CD14-positive monocyte (primary cell): ENCODE measurements at regions not wholly inside any gene's neighbourhood (a gene's known extent, or its start where the extent isn't known, plus 50 kb on each side); places are given as distances from the start of the nearest gene placed in this dataset.

ENCODE experiments used
- DNase-seq, 3 donors: peaks; one replicate each; pipeline ENCODE4 v3.0.0-alpha.2; 2011 to 2022
- H2AFZ ChIP-seq: 2 replicates; pipeline ENCODE4 v1.6.0; 2012; ENCODE audit warnings: mild to moderate bottlenecking, low read depth, low read length, inconsistent platforms; ENCODE audit not compliant: insufficient read depth, poor library complexity, severe bottlenecking
- H3K27ac ChIP-seq, 2 donors: 1 replicate in 1 of 2; 2 replicates in 1 of 2; pipeline ENCODE4 v1.5.1; 2012 to 2013; ENCODE audit warnings: low read length in 2 of 2, control low read depth in 1 of 2, inconsistent platforms in 1 of 2, low read depth in 1 of 2, mild to moderate bottlenecking in 1 of 2
- H3K27me3 ChIP-seq, 2 donors: one replicate each; pipeline versions ENCODE4 v1.6.0 to v1.6.1; 2011 to 2013; ENCODE audit warnings: low read length in 2 of 2; ENCODE audit not compliant: control insufficient read depth in 2 of 2, insufficient read depth in 2 of 2
- H3K36me3 ChIP-seq, 2 donors: replicated peaks in 1 of 2; 1 replicate in 1 of 2; 2 replicates in 1 of 2; pipeline versions ENCODE4 v1.5.1 to v1.6.1; 2012 to 2013; ENCODE audit warnings: low read length in 2 of 2, control low read depth in 1 of 2, inconsistent platforms in 1 of 2, mild to moderate bottlenecking in 1 of 2; ENCODE audit not compliant: insufficient read depth in 2 of 2, control insufficient read depth in 1 of 2
- H3K4me1 ChIP-seq, 2 donors: 1 replicate in 1 of 2; 2 replicates in 1 of 2; pipeline versions ENCODE4 v1.5.1 to v1.6.1; 2012 to 2013; ENCODE audit warnings: low read length in 2 of 2, control low read depth in 1 of 2, inconsistent platforms in 1 of 2, mild to moderate bottlenecking in 1 of 2, moderate library complexity in 1 of 2; ENCODE audit not compliant: insufficient read depth in 2 of 2, control insufficient read depth in 1 of 2
- H3K4me2 ChIP-seq: replicated peaks from 2 replicates; pipeline ENCODE3; 2012; ENCODE audit warnings: low read length, moderate library complexity, mild to moderate bottlenecking; ENCODE audit not compliant: poor library complexity, severe bottlenecking; ENCODE audit errors: extremely low read depth
- H3K4me3 ChIP-seq, 3 experiments: fragments of 200-600 bp in 1 of 3; sonication (generic) in 1 of 3; replicated peaks in 1 of 3; 1 replicate in 2 of 3; 2 replicates in 1 of 3; pipeline ENCODE4 v1.5.1; 2011 to 2013; ENCODE audit warnings: low read length in 3 of 3, mild to moderate bottlenecking in 3 of 3, control low read depth in 2 of 3, low read depth in 2 of 3, inconsistent platforms in 1 of 3, moderate library complexity in 1 of 3
- H3K79me2 ChIP-seq: 2 replicates; pipeline ENCODE4 v1.6.0; 2012; ENCODE audit warnings: mild to moderate bottlenecking, control low read depth, inconsistent platforms, low read length, moderate library complexity; ENCODE audit not compliant: insufficient read depth
- H3K9ac ChIP-seq: 2 replicates; pipeline ENCODE4 v1.6.0; 2017; ENCODE audit warnings: low read length, mild to moderate bottlenecking; ENCODE audit not compliant: insufficient read depth, poor library complexity, severe bottlenecking
- H3K9me3 ChIP-seq, 2 donors: replicated peaks in 1 of 2; 1 replicate in 1 of 2; 2 replicates in 1 of 2; pipeline versions ENCODE4 v1.5.1 to v1.6.1; 2012 to 2013; ENCODE audit warnings: low read length in 2 of 2, control low read depth in 1 of 2; ENCODE audit not compliant: control insufficient read depth in 1 of 2, insufficient read depth in 1 of 2
- H4K20me1 ChIP-seq: 2 replicates; pipeline ENCODE4 v1.6.0; 2012; ENCODE audit warnings: mild to moderate bottlenecking, low read length, control low read depth, moderate library complexity; ENCODE audit not compliant: insufficient read depth
- H3K27ac Mint-ChIP-seq, 7 donors: one replicate each; pipeline ENCODE4 v1.8.0; 2020; ENCODE audit warnings: mild to moderate bottlenecking in 7 of 7, mixed read lengths in 7 of 7, moderate library complexity in 6 of 7, inconsistent platforms in 2 of 7
- H3K27me3 Mint-ChIP-seq, 3 donors: one replicate each; pipeline ENCODE4 v1.8.0; 2021 to 2022; ENCODE audit warnings: low read depth in 3 of 3, mild to moderate bottlenecking in 3 of 3, mixed read lengths in 3 of 3, moderate library complexity in 3 of 3, inconsistent platforms in 1 of 3
- H3K36me3 Mint-ChIP-seq, 2 donors: one replicate each; pipeline ENCODE4 v1.8.0; 2020; ENCODE audit warnings: mixed read lengths in 2 of 2, inconsistent platforms in 1 of 2, mild to moderate bottlenecking in 1 of 2
- H3K4me1 Mint-ChIP-seq: one replicate; pipeline ENCODE4 v1.8.0; 2020; ENCODE audit warnings: mild to moderate bottlenecking, mixed read lengths
- H3K4me3 Mint-ChIP-seq, 2 donors: one replicate each; pipeline ENCODE4 v1.8.0; 2020; ENCODE audit warnings: mild to moderate bottlenecking in 2 of 2, mixed read lengths in 2 of 2, moderate library complexity in 1 of 2
- H3K9me3 Mint-ChIP-seq, 7 donors: one replicate each; pipeline ENCODE4 v1.8.0; 2020 to 2022; ENCODE audit warnings: mixed read lengths in 7 of 7, mild to moderate bottlenecking in 6 of 7, moderate library complexity in 6 of 7, inconsistent platforms in 2 of 7
- CTCF ChIP-seq: fragments of 200-600 bp; IDR thresholded peaks from one replicate; pipeline ENCODE4 v1.8.0; 2022; ENCODE audit warnings: antibody characterized with exemption, mild to moderate bottlenecking
- WGBS: methylation state at CpG from one replicate; pipeline ENCODE4 v1.1.5; 2013; ENCODE audit warnings: missing lambda C conversion rate; ENCODE audit not compliant: insufficient coverage; 5-methylcytosine and 5-hydroxymethylcytosine counted together
- intact Hi-C, 2 donors: fragments of 100-400 bp; cut with micrococcal nuclease; formaldehyde crosslinking; loops; one replicate each; pipeline versions ENCODE4 v1.15.0 to v1.15.1; 2023

GRCh38 chr10:3980660-3981059 is 195.7 kb upstream of the KLF6 start:
- intact Hi-C loops: no loop called here
- Histone ChIP-seq H3K4me3 (peak overlapping the region in 1 of 3 experiments; percentile 24), H3K4me1 (peaks cover 20 to 29% of the 10 kb centered on the region in 2 donors), H2AFZ (peak overlapping the region; percentile 6), H3K4me2 (peak overlapping the region; percentile 47), H3K9me3 (peaks cover 0 to 5% of the 10 kb centered on the region in 2 donors), H3K27me3 (no peaks in the 10 kb centered on the region), H4K20me1 (no peaks in the 10 kb centered on the region), H3K9ac (no peak overlapping the region), H3K79me2 (no peaks in the 10 kb centered on the region), H3K36me3 (no peaks in the 10 kb centered on the region), H3K27ac (peak overlapping the region in 1 of 2 donors; percentile 54)
- Mint-ChIP-seq H3K4me3 (no peak overlapping the region), H3K36me3 (no peaks in the 10 kb centered on the region), H3K27ac (peak overlapping the region in 5 of 7 donors; percentile 5 to 54 (median 26)), H3K9me3 (peaks cover 0 to 7% (median 2%) of the 10 kb centered on the region in 7 donors), H3K27me3 (peaks cover 0 to 2% (median 0%) of the 10 kb centered on the region in 3 donors), H3K4me1 (peaks cover 32% of the 10 kb centered on the region)
- no CpG with 5 or more reads among the region's 1 CpG for WGBS
- peak in 1 of 3 donors; percentile 26 for DNase-seq
- TF ChIP-seq CTCF: no peak

- Mint-ChIP-seq H3K27me3 (peaks cover 0 to 2% (median 0%) of the 10 kb centered on the region in 3 donors), H3K9me3 (peaks cover 0 to 7% (median 3%) of the 10 kb centered on the region in 7 donors), H3K27ac (peak overlapping the region in 2 of 7 donors; percentile 16 to 54), H3K36me3 (no peaks in the 10 kb centered on the region), H3K4me3 (no peak overlapping the region), H3K4me1 (peaks cover 32% of the 10 kb centered on the region)
- WGBS: no CpG with 5 or more reads among the region's 4 CpGs
- Histone ChIP-seq H2AFZ (peak overlapping the region; percentile 50), H3K9me3 (peaks cover 0 to 8% of the 10 kb centered on the region in 2 donors), H3K79me2 (no peaks in the 10 kb centered on the region), H4K20me1 (no peaks in the 10 kb centered on the region), H3K27me3 (no peaks in the 10 kb centered on the region), H3K4me2 (peak overlapping the region; percentile 47), H3K27ac (peak overlapping the region in 1 of 2 donors; percentile 54), H3K36me3 (no peaks in the 10 kb centered on the region), H3K4me1 (peaks cover 20 to 29% of the 10 kb centered on the region in 2 donors), H3K4me3 (peak overlapping the region in 1 of 3 experiments; percentile 24), H3K9ac (no peak overlapping the region)
- DNase-seq: no peak
- intact Hi-C loops: no loop called here
- no peak for TF ChIP-seq CTCF
These were observed 195.1 kb upstream of the KLF6 start for GRCh38 chr10:3980144-3980543.
